ENCODE measurements at regions not wholly inside any gene's neighbourhood (a gene's known extent, or its start where the extent isn't known, plus 50 kb on each side); places are given as distances from the start of the nearest gene placed in this dataset.

- no peaks in the 10 kb centered on the region for H3K79me2 ChIP-seq
- H3K4me2 ChIP-seq (ENCODE audit: low read length) = no peak overlapping the region
- no peaks in the 10 kb centered on the region for H3K36me3 ChIP-seq (ENCODE audit: control insufficient read depth, insufficient read depth, low read length)
- no peaks in the 10 kb centered on the region for H3K9me3 ChIP-seq (ENCODE audit: control insufficient read depth, low read length)
- H3K9ac ChIP-seq = no peak overlapping the region
- no peaks in the 10 kb centered on the region for H3K27me3 ChIP-seq (ENCODE audit: control insufficient read depth, insufficient read depth, low read length)
- no peak for TF ChIP-seq CTCF (IDR thresholded peaks at IDR 0.05)
- no peaks in the 10 kb centered on the region for H3K4me1 ChIP-seq
- H3K4me3 ChIP-seq (ENCODE audit: low read depth, low read length) = no peak overlapping the region
- no peak overlapping the region for H2AFZ ChIP-seq
- H3K27ac ChIP-seq = no peak overlapping the region
These were observed 546.9 kb upstream of the API5 start for GRCh38 chr11:42764936-42765335.

GRCh38 chr11:42768576-42768975 is 543.2 kb upstream of the API5 start:
- Histone ChIP-seq H3K4me2 (ENCODE audit: low read length) (no peak overlapping the region), H3K27me3 (ENCODE audit: control insufficient read depth, insufficient read depth, low read length) (no peaks in the 10 kb centered on the region), H3K27ac (no peak overlapping the region), H3K9ac (no peak overlapping the region), H3K79me2 (no peaks in the 10 kb centered on the region), H3K36me3 (ENCODE audit: control insufficient read depth, insufficient read depth, low read length) (no peaks in the 10 kb centered on the region), H3K4me3 (ENCODE audit: low read depth, low read length) (no peak overlapping the region), H3K4me1 (no peaks in the 10 kb centered on the region), H2AFZ (no peak overlapping the region), H3K9me3 (ENCODE audit: control insufficient read depth, low read length) (no peaks in the 10 kb centered on the region)
- no peak for TF ChIP-seq CTCF (IDR thresholded peaks at IDR 0.05)

- Histone ChIP-seq H3K9ac (no peak overlapping the region), H3K36me3 (ENCODE audit: control insufficient read depth, insufficient read depth, low read length) (no peaks in the 10 kb centered on the region)
- peak; percentile 34 for TF ChIP-seq CTCF (IDR thresholded peaks at IDR 0.05)
These were observed 541.2 kb upstream of the API5 start for GRCh38 chr11:42770444-42771065.

GRCh38 chr11:42772886-42773285 is 538.9 kb upstream of the API5 start:
- Histone ChIP-seq H3K4me3 (ENCODE audit: low read depth, low read length) (no peak overlapping the region), H3K4me1 (no peaks in the 10 kb centered on the region), H3K27me3 (ENCODE audit: control insufficient read depth, insufficient read depth, low read length) (no peaks in the 10 kb centered on the region), H3K9me3 (ENCODE audit: control insufficient read depth, low read length) (no peaks in the 10 kb centered on the region), H2AFZ (no peak overlapping the region), H3K27ac (no peak overlapping the region), H3K36me3 (ENCODE audit: control insufficient read depth, insufficient read depth, low read length) (no peaks in the 10 kb centered on the region), H3K4me2 (ENCODE audit: low read length) (no peak overlapping the region), H3K9ac (no peak overlapping the region), H3K79me2 (no peaks in the 10 kb centered on the region)
- no peak for TF ChIP-seq CTCF (IDR thresholded peaks at IDR 0.05)

More at GRCh38 chr11:42770444-42771065, 541.2 kb upstream of the API5 start:
- H3K27me3 ChIP-seq (ENCODE audit: control insufficient read depth, insufficient read depth, low read length) = no peaks in the 10 kb centered on the region
- no peak overlapping the region for H3K4me2 ChIP-seq (ENCODE audit: low read length)
- no peak overlapping the region for H3K27ac ChIP-seq
- H3K4me3 ChIP-seq (ENCODE audit: low read depth, low read length) = no peak overlapping the region
- H3K9me3 ChIP-seq (ENCODE audit: control insufficient read depth, low read length) = no peaks in the 10 kb centered on the region
- H2AFZ ChIP-seq = no peak overlapping the region
- H3K79me2 ChIP-seq = no peaks in the 10 kb centered on the region
- H3K4me1 ChIP-seq = no peaks in the 10 kb centered on the region

- Histone ChIP-seq H3K79me2 (no peaks in the 10 kb centered on the region), H3K27me3 (ENCODE audit: control insufficient read depth, insufficient read depth, low read length) (no peaks in the 10 kb centered on the region), H3K9ac (no peak overlapping the region), H3K4me1 (no peaks in the 10 kb centered on the region), H3K9me3 (ENCODE audit: control insufficient read depth, low read length) (no peaks in the 10 kb centered on the region), H2AFZ (no peak overlapping the region), H3K27ac (no peak overlapping the region), H3K4me3 (ENCODE audit: low read depth, low read length) (no peak overlapping the region), H3K4me2 (ENCODE audit: low read length) (no peak overlapping the region), H3K36me3 (ENCODE audit: control insufficient read depth, insufficient read depth, low read length) (no peaks in the 10 kb centered on the region)
- no peak for TF ChIP-seq CTCF (IDR thresholded peaks at IDR 0.05)
These were observed 538.1 kb upstream of the API5 start for GRCh38 chr11:42773729-42774128.

Data from parathyroid adenoma (tissue), 2 donors.